Fibroblast of lung (primary cell): ENCODE measurements at regions not wholly inside any gene's neighbourhood (a gene's known extent, or its start where the extent isn't known, plus 50 kb on each side); places are given as distances from the start of the nearest gene placed in this dataset.
A peak's percentile ranks its signal among the peaks of the same experiment; 100 is the strongest.

Experiments
- DNase-seq, 2 donors: peaks; one replicate each; pipeline versions ENCODE4 v3.0.0 to v3.0.0-alpha.2; 2010; ENCODE audit warnings: low read depth in 2 of 2
- H2AFZ ChIP-seq: 2 replicates; pipeline ENCODE4 v1.5.1; 2012; ENCODE audit warnings: low read length, control low read depth, inconsistent platforms
- H3K27ac ChIP-seq: 2 replicates; pipeline ENCODE4 v1.5.1; 2011; ENCODE audit warnings: low read length, control low read depth; ENCODE audit not compliant: insufficient read depth
- H3K27me3 ChIP-seq: 2 replicates; pipeline ENCODE4 v1.5.1; 2011; ENCODE audit warnings: mild to moderate bottlenecking, low read length; ENCODE audit not compliant: control insufficient read depth, insufficient read depth
- H3K36me3 ChIP-seq: 2 replicates; pipeline ENCODE4 v1.5.1; 2011; ENCODE audit warnings: low read length; ENCODE audit not compliant: control insufficient read depth, insufficient read depth
- H3K4me1 ChIP-seq: 2 replicates; pipeline ENCODE4 v1.5.1; 2011; ENCODE audit warnings: low read length; ENCODE audit not compliant: control insufficient read depth, insufficient read depth; ENCODE audit errors: extremely low read depth
- H3K4me2 ChIP-seq: 2 replicates; pipeline ENCODE4 v1.5.1; 2011; ENCODE audit warnings: low read length, control low read depth; ENCODE audit not compliant: insufficient read depth; ENCODE audit errors: extremely low read depth
- H3K4me3 ChIP-seq, 4 experiments: fragments of 200-600 bp in 1 of 4; sonication (generic) in 1 of 4; replicated peaks in 1 of 4; 2 replicates each; pipeline ENCODE4 v1.5.1; 2011 to 2016; ENCODE audit warnings: low read length in 4 of 4, low read depth in 3 of 4, mild to moderate bottlenecking in 3 of 4, control low read depth in 2 of 4, inconsistent platforms in 1 of 4, mixed read lengths in 1 of 4; ENCODE audit not compliant: insufficient read depth in 1 of 4; ENCODE audit errors: control extremely low read depth in 1 of 4
- H3K79me2 ChIP-seq: 2 replicates; pipeline ENCODE4 v1.5.1; 2012; ENCODE audit warnings: mild to moderate bottlenecking, low read length, inconsistent platforms; ENCODE audit not compliant: control insufficient read depth, insufficient read depth
- H3K9ac ChIP-seq: 2 replicates; pipeline ENCODE4 v1.5.1; 2011; ENCODE audit warnings: mild to moderate bottlenecking, low read length, control low read depth; ENCODE audit not compliant: insufficient read depth
- H3K9me3 ChIP-seq: 2 replicates; pipeline ENCODE4 v1.5.1; 2012; ENCODE audit warnings: low read depth, low read length; ENCODE audit not compliant: control insufficient read depth, insufficient read depth
- H4K20me1 ChIP-seq: 2 replicates; pipeline ENCODE4 v1.5.1; 2011; ENCODE audit warnings: low read length; ENCODE audit not compliant: control insufficient read depth, insufficient read depth; ENCODE audit errors: extremely low read depth
- EZH2 ChIP-seq: IDR thresholded peaks from 2 replicates; pipeline ENCODE4 v1.5.1; 2012; ENCODE audit warnings: low read length, control low read depth, mild to moderate bottlenecking; ENCODE audit errors: missing control alignments
- TF ChIP-seq, protein P1 (sequence below), 2 donors: IDR thresholded peaks in 1 of 2; conservative IDR thresholded peaks in 1 of 2; 1 replicate in 1 of 2; 2 replicates in 1 of 2; pipeline ENCODE4 v1.5.1; 2011 to 2012; ENCODE audit warnings: low read length in 2 of 2, control low read depth in 1 of 2, inconsistent platforms in 1 of 2, low read depth in 1 of 2, mild to moderate bottlenecking in 1 of 2

DNA sequence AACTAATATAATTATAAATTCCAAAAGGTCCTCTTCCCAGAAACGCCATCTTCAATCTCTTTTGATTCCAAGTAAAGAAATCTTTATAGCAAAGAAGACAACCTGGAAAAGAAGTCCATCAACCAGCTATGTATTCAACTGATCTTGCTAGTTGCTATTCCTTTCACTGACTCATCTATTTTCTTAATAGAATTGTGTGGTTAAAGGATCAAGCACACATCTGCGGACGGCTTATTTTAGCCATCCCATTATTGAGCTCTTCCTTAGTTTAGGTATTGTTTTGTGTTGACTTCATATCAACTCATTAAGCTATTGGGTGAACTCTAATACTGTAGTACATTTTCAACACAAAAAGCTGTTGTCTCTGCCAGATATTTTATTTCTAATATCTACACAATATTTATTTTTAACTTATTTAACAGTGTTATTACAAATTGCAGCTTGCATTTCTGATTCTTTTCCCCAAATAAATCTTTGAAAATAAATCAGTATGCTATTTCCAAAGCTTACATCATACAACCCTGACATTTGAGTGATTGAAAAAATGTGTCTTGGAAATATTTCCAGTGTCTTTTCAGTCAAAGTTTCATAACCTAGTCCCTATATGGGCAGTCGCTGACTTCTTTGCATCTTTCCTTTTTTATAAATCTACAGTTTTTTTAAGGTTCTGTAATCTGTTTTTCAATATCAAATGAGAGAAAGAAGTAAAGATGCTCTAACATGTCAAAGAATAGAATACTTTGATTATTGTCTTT lies 158.8 kb upstream of the SPRY2 start:
- no peak overlapping the region for H3K4me3 ChIP-seq
- no peaks in the 10 kb centered on the region for H3K36me3 ChIP-seq
- no peak overlapping the region for H3K4me2 ChIP-seq
- no peaks in the 10 kb centered on the region for H3K9me3 ChIP-seq
- no peaks in the 10 kb centered on the region for H3K79me2 ChIP-seq
- H3K27me3 ChIP-seq: no peaks in the 10 kb centered on the region
- DNase-seq: peak in 1 of 2 donors; percentile 60
- no peak overlapping the region for H2AFZ ChIP-seq
- no peaks in the 10 kb centered on the region for H3K4me1 ChIP-seq
- no peak for TF ChIP-seq EZH2
- TF ChIP-seq, protein P1, sequence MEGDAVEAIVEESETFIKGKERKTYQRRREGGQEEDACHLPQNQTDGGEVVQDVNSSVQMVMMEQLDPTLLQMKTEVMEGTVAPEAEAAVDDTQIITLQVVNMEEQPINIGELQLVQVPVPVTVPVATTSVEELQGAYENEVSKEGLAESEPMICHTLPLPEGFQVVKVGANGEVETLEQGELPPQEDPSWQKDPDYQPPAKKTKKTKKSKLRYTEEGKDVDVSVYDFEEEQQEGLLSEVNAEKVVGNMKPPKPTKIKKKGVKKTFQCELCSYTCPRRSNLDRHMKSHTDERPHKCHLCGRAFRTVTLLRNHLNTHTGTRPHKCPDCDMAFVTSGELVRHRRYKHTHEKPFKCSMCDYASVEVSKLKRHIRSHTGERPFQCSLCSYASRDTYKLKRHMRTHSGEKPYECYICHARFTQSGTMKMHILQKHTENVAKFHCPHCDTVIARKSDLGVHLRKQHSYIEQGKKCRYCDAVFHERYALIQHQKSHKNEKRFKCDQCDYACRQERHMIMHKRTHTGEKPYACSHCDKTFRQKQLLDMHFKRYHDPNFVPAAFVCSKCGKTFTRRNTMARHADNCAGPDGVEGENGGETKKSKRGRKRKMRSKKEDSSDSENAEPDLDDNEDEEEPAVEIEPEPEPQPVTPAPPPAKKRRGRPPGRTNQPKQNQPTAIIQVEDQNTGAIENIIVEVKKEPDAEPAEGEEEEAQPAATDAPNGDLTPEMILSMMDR (conservative IDR thresholded peaks at IDR 0.05 in 1 of 2, IDR thresholded peaks at IDR 0.05 in 1 of 2; ENCODE audit: low read depth in 1 of 2, low read length in 2 of 2): no peak
- H3K9ac ChIP-seq: no peak overlapping the region
- no peaks in the 10 kb centered on the region for H4K20me1 ChIP-seq
- no peak overlapping the region for H3K27ac ChIP-seq

GRCh38 chr13:80498433-80498832 lies 157.5 kb upstream of the SPRY2 start:
- no peaks in the 10 kb centered on the region for H3K79me2 ChIP-seq
- no peaks in the 10 kb centered on the region for H3K27me3 ChIP-seq
- no peak overlapping the region for H3K4me2 ChIP-seq
- H3K9me3 ChIP-seq: no peaks in the 10 kb centered on the region
- H4K20me1 ChIP-seq: no peaks in the 10 kb centered on the region
- no peak overlapping the region for H3K27ac ChIP-seq
- H3K9ac ChIP-seq: no peak overlapping the region
- no peak for DNase-seq
- no peak overlapping the region for H2AFZ ChIP-seq
- no peaks in the 10 kb centered on the region for H3K4me1 ChIP-seq
- TF ChIP-seq EZH2: no peak
- TF ChIP-seq, protein P1 (conservative IDR thresholded peaks at IDR 0.05 in 1 of 2, IDR thresholded peaks at IDR 0.05 in 1 of 2; ENCODE audit: low read depth in 1 of 2, low read length in 2 of 2): no peak
- H3K4me3 ChIP-seq: no peak overlapping the region
- H3K36me3 ChIP-seq: no peaks in the 10 kb centered on the region

- no peak for DNase-seq
- no peak for TF ChIP-seq EZH2
- TF ChIP-seq, protein P1 (conservative IDR thresholded peaks at IDR 0.05 in 1 of 2, IDR thresholded peaks at IDR 0.05 in 1 of 2; ENCODE audit: low read depth in 1 of 2, low read length in 2 of 2): no peak
- no peak overlapping the region for H3K4me2 ChIP-seq
These were observed 157.1 kb upstream of the SPRY2 start for GRCh38 chr13:80497978-80498377.

More at GRCh38 chr13:80497978-80498377, 157.1 kb upstream of the SPRY2 start:
- Histone ChIP-seq H3K9me3 (no peaks in the 10 kb centered on the region), H2AFZ (no peak overlapping the region), H3K4me1 (no peaks in the 10 kb centered on the region), H4K20me1 (no peaks in the 10 kb centered on the region), H3K36me3 (no peaks in the 10 kb centered on the region), H3K9ac (no peak overlapping the region), H3K27ac (no peak overlapping the region), H3K27me3 (no peaks in the 10 kb centered on the region), H3K79me2 (no peaks in the 10 kb centered on the region), H3K4me3 (no peak overlapping the region)
